Lower leg skin (tissue), 3 donors: ENCODE measurements at regions not wholly inside any gene's neighbourhood (a gene's known extent, or its start where the extent isn't known, plus 50 kb on each side); places are given as distances from the start of the nearest gene placed in this dataset.

Experiments
- CTCF ChIP-seq, 3 donors: fragments of 450-650 bp; IDR thresholded peaks; one replicate each; pipeline ENCODE4 v1.5.1; 2016; ENCODE audit warnings: antibody characterized with exemption in 3 of 3, mild to moderate bottlenecking in 3 of 3, moderate library complexity in 2 of 3
- POLR2A ChIP-seq, 2 donors: fragments of 450-650 bp; IDR thresholded peaks; one replicate each; pipeline ENCODE4 v1.6.1; 2016 to 2017; ENCODE audit warnings: antibody characterized with exemption in 2 of 2, mild to moderate bottlenecking in 1 of 2, moderate library complexity in 1 of 2

DNA sequence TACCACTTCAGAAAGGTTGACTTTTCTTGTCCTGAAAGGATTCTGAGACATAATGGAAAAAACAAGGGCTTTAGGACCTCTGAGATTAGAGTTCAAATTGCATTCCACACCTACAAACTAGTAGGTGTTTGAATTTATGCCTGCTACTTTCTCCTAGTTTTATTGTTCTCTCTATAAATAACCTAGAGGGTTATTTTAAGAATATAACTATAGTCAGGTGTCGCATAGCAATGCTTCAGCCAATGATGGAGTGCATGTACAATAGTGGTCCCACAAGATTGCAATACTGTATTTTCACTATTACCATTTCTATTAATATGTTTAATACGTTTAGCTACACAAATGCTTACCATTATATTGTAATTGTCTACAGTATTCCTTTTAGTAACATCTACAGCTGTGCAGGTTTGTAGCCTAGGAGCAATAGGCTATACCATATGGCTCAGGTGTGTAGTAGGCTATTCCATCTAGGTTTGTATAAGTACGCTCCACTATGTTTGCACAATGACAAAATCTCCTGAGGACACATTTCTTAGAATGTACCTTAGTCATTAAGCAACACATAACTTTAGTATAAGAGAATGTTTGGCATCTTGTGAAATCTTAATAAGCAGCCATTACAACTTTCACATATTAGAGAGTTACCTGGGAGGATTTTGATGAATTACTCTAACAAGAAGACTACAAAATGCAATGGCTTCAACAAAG is 1352.5 kb downstream of the ZPLD1 start:
- no peak for TF ChIP-seq CTCF (IDR thresholded peaks at IDR 0.05)
- no peak for TF ChIP-seq POLR2A (IDR thresholded peaks at IDR 0.05)
